ENCODE measurements at regions not wholly inside any gene's neighbourhood (a gene's known extent, or its start where the extent isn't known, plus 50 kb on each side); places are given as distances from the start of the nearest gene placed in this dataset.

GRCh38 chr7:125085084-125085483 is 155.5 kb upstream of the POT1 start:
- TF ChIP-seq, protein P1, sequence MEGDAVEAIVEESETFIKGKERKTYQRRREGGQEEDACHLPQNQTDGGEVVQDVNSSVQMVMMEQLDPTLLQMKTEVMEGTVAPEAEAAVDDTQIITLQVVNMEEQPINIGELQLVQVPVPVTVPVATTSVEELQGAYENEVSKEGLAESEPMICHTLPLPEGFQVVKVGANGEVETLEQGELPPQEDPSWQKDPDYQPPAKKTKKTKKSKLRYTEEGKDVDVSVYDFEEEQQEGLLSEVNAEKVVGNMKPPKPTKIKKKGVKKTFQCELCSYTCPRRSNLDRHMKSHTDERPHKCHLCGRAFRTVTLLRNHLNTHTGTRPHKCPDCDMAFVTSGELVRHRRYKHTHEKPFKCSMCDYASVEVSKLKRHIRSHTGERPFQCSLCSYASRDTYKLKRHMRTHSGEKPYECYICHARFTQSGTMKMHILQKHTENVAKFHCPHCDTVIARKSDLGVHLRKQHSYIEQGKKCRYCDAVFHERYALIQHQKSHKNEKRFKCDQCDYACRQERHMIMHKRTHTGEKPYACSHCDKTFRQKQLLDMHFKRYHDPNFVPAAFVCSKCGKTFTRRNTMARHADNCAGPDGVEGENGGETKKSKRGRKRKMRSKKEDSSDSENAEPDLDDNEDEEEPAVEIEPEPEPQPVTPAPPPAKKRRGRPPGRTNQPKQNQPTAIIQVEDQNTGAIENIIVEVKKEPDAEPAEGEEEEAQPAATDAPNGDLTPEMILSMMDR (IDR thresholded peaks at IDR 0.05): no peak
- no peak for TF ChIP-seq POLR2A (IDR thresholded peaks at IDR 0.05)
